HG03039 (cell line): ENCODE measurements at regions not wholly inside any gene's neighbourhood (a gene's known extent, or its start where the extent isn't known, plus 50 kb on each side); places are given as distances from the start of the nearest gene placed in this dataset.

Experiments used
- ATAC-seq: cut with Tn5 transposase; IDR thresholded peaks from one replicate; pipeline ENCODE4 v1.9.1; 2021; ENCODE audit warnings: mild to moderate bottlenecking, moderate library complexity; ENCODE audit not compliant: unreplicated experiment

DNA sequence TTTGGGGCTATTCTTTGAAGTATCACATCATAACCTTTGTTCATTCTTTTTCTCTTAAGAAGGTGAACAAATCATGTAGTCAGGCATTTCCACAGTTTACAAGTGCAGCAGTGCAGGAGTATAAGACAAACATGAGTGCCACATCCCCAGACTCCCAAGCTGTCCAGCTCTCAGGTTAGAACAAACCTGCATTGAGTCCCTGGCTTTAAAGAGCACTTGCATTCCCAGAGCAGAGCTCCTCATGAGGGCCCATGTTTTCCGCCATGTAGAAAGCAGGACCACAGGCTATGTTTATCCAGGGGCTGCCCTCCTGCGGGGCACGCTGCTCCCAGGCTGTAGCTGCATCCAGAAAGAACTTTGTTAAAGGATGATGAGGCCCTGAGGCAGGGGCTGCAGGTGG is 267.7 kb downstream of the TLE3 start:
- no peak for ATAC-seq

DNA sequence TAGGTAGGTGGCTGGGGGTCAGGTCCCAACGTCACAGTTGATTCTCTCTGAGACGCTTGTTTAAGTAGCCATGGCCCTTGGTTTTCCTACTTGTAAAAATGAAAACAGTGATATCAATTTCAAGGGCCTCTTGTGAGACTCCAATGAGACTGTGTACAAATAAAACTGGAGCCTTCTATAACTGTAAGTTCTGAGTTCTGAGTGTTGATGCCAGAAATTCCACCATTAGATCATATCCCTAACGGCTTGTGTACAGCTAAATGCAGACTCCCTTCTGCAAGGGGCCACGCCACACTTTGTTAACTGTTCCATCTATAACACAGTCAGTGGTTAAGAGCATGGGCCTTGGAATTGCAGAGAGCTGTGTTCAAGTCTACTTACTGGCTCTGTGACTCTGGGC is 267.3 kb downstream of the TLE3 start:
- ATAC-seq = no peak

DNA sequence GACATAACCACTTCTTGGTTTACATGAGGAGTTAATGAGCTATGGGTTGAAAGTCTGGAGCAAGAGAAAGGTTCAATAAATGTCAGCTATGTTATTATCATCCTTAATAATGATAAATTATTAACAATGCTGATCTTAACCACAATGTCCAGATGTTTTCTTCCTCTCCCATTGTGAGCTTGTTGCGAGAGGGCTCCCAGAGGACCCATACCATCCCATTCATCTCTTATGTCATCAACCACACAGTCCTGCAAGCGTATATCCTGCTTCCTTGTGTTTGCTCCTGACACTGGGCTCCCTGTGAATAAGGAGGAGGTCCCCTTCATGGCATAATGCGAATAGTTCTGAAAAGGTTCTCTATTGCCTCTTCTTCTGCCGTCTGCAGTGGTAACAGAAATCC is 266.8 kb downstream of the TLE3 start:
- no peak for ATAC-seq

DNA sequence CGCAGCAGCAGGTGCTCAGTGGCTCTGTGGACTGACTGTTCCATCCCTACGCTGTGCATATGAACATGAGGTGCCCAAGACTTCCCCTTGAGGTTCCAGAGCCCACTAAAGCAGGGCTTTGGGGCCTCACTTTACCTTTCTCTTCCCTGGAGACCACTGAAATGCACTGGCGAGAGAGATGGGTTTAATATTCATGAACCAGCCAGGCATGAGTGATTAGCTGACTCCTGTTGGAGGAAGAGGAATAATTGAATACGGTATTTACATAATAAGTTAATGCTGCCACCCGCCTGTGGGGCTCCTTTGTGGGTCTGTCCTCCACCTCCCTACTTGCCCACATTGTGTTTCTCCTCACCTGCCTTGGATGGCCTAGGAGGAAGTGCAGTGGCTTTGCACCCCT is 263.4 kb downstream of the TLE3 start:
- ATAC-seq = no peak

DNA sequence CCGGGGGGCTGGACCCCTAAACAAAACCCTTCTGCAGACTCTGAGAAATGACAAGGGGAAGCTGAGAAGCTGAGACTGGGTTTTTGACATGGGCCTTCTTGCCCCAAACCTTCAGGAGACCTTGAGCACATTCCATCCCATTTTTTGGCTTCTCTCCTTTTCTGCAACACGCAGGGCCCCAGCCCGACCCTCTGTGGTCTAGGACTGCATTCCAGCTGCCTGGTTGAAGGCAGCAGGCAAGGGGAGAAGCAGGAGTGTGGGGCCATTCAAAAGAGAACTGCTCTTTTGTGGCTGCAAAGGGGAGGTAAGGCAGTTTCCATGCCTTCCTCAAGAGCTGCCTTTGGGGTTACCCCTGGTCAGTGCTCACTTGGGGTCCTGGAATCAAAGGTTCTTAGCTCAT is 263.0 kb downstream of the TLE3 start:
- ATAC-seq = no peak

DNA sequence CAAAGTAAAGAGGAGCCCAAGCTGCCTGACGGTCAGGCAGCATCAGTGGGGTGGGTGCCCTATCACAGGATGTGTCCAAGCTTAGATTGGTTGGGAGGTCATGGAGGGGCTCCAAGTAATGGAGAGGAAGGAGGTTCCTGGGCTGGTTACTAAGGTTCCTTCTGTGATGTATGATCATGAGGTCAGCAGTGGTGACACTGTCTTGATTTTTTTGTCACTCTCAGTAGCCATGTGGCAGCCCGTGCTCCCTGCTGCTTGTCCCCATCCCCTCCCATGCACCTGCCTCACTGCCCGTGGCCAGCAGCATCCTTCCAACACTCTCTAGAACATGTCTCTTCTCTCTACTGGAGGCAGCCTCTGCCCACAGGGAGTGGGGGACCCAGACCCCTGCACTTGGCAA is 261.7 kb downstream of the TLE3 start:
- no peak for ATAC-seq

DNA sequence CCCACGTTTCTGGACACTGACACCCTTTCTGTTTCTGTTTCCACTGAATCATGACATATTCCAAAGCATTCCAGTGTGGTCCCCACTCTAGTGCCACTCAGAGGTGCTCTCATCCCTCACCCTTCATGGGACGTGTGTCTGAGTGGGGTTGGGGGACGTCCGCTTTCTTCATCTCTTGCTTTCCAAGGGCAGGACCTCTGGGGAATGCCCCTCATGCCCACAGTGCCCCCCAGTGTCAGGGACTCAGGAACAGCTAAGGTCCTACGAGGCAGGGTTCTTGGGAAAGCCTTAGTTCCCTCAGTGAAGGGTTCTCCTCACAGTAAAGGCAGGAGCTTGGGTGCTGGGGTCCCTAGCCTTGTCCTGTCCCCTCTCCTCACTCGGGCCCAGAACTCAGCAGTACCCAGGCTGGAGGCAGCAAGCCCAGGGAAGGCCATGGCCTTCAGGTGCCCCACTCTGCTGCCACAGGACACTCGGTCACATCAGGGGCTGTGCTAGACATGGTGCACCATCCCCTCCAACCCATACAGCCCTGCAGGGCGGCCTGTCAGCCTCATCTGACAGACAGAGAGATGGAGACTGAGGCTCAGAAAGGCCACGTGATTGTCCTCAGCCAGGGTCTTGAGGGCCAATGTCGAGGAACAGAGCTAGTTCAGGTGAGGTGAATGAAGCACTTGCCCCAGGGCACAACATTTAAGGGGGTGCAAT is 261.0 kb downstream of the TLE3 start:
- no peak for ATAC-seq

DNA sequence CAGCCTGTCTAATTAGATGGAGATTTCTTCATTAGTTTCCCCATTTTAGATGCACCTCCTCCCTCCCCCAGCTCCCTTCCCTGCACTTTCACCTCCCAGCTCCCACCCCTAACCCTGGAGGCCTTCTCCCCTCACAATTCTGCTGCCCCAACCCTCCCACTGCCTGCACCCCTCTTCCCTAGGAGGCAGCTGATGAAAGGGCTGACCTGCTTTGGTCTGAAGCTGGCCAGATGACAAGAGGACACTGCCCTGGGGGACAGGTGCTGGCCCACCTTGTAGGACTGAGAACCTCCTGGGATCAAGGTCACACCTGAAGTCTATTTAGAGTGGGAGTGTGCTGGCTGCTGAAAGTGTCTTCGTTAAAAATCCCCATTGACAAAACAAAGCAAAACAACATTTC is 259.4 kb downstream of the TLE3 start:
- no peak for ATAC-seq

DNA sequence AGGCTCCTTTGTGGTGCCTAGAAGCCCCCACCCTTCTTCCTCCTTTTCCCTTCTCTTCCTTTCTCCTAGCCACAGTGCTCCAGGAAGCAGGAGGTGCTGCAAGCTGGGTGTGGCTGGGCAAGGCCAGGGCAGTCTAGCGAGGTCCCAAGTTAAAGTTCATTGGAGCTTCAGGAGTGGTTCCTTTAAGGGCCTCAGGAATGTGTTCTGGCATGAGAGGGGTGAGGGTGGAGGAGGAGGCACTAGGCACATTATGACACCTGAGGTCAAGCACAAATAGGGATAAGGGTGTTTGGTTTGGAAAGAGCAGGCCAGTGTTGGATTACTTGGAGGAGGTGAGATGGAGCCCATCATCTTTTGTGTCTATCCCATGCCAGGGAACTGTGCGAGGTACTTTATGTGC is 258.7 kb downstream of the TLE3 start:
- no peak for ATAC-seq

DNA sequence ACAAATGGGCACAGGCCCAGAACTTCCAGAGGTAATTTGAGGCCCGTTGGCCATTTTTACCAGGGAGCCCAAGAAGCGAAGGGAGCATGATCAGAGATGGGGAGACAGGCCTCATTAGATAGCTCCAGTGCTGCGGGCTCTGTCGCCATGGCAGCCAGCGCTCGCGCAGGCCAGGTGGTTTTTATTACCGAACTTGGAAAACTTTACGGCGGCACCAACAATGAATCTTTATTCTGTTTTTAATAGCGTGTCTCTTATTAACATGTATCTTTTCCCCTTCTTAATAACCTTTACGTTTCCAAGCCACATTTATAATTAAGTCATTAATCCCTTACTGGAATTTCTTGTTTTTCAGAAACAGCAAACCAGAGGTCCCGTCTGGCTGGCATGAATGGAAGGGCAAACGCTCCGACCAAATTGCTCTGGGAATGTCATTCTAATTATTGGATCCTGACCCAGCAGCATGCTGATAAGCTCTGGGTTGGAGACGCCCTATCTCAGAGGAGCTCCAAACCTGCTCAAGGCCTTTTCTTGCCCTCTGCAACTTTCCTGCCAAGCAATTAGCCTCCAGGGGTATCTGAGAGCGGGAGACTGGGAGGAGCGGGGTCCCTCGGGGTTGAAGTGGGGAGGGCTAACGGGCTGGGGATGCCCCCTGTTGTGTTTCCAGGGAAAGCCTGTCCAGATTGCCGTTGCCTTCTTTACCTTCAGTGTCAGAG is 256.4 kb downstream of the TLE3 start:
- ATAC-seq = no peak

DNA sequence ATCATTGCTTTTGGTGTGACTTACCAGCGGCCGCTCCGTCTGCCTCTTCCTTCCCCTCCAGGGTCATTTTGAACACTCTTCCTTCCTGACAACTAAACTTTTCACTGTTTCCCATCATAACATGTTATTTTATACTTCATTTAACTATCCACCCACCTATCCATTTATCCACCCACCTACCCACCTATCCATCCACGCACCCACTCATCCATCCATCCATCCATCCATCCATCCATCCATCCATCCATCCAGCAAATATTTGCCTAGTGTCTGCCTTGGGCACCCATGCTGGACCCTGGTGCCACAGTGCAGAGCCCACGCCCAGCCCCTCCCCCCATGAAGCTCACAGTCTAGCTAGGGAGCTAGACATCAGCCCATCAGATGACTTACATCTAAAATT is 254.9 kb downstream of the TLE3 start:
- ATAC-seq = no peak

DNA sequence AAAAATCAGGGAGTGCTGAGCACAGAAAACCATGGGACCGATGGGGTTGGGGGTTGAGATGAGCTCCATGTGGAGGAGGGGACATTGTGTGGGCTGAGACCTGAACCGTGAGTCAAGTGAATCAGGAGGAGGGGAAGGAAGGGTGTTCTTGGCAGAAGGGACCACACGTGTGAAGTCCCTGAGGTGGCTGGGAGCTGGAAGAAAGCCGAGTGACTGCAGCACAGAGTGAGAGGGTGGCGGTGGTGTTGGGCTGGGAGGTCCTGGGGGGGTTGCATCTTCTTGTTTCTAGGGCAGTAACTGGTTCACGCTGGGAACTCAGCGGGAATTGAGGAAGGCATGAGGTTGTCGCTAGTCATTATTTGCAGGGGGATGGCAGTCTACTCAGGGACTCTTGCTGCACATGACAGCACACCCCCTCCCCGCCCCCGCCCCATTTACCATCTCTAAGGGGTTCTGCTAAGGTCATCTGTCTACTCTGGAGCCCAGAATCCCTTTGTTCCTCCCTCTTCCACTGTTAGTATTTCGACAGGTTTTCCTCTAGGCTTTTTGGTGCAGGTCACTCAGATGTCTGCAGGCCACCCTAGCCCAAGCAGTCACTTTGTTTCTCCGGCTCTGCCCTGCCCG is 254.3 kb downstream of the TLE3 start:
- no peak for ATAC-seq

DNA sequence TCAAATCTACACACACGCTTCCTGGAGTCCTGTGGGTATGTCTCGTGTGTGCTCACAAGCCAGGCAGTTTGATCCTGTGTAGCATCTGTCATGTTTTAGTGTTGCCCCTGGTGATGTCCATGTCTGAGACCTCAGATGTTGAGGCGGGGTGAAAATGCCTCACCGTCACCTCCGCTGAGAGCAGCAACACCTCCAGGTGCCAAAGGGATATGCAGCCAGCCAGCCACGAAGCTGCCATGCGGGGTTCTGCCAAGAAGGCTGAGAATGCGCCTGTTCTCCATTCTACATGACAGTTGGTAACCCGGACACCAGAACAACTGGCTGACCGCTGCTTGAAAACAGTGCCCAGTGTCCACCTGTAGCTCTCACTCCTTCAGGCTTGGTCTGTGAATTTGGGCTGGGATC is 253.8 kb downstream of the TLE3 start:
- ATAC-seq = no peak

DNA sequence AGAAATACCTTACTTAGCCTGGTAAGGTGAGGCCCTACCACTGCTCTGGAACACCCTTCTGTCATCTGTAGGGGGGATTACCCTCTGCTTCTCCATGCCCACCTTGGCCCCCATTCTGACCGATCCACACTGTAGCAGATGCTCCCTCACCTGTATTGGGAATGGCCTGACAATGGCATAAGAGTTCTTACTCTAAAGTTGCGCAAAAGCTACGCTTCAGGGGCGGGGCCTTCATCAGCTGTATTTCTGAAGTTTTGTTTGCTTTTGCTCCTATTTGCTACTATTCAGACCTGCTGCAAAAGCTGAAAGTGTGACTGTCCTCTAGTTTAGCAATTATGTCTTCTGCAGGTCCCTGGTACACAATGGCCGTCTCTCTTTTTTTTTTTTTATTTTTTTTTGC is 252.6 kb downstream of the TLE3 start:
- ATAC-seq = no peak

DNA sequence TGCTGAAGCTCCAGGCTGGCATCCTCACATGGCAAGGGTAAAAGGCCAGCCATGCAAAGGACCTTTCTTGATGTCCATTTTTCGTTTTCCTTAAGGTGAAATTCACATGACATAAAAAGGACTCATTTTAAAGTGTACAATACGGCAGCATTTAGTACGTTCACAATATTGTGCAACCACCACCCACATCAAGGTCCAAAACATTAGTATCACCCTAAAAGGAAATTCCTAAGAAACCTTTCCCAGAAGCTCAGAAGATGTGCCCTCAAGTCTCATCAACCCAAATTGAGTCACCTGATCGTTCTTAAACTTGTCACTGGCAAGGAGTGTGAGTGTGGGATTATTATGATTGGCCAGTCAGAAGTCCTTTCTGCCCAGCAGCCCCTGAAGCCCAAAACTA is 250.1 kb downstream of the TLE3 start:
- no peak for ATAC-seq

DNA sequence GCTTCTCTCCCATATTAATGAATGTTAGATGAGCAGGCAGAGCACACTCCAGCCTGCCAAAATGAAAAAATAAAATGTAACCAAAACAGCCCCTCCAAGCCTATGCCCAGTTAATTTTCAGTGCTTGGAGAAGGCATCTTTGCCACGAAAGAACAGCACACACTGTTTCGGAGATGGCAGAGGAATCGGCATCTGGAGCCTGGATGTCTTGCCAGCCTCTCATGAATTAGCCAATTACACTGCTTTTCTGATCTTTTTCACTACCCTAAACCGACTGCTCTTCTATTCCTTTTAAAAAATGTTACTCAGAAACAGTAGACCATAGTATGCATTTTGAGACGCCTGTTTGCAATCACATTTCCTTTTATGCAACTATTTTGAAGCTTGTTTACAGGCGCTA is 249.6 kb downstream of the TLE3 start:
- no peak for ATAC-seq

DNA sequence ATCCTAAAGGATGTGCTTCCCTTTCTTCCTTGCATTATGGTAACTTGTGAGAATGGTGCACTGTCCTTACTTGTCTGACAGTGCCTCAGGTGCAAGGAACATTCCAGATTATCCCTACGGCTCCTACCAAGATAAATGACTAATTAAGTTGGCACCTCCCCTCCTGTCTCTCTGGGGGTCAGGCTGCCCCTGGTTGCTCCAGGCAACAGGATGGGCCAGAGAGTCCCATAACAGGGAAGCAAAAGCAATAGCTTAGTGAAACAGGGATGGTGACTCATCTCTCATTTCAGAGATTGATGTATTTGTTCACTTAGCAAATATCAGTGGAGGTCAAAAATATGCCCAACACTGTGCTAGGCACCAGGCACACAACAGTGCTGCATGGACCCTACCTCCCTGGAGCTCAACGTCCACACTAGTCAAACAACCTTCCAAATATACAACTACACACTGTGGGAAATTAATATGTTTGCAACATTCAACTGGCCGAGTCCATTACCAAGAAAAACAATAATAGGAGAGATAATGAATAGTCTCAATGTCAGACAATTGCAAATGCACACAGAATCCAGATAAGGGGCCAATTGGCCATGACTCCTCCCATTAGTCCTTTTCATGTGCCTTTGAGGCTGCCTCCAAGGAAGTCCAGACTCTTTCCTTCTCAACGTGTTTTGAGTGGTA is 249.0 kb downstream of the TLE3 start:
- no peak for ATAC-seq

DNA sequence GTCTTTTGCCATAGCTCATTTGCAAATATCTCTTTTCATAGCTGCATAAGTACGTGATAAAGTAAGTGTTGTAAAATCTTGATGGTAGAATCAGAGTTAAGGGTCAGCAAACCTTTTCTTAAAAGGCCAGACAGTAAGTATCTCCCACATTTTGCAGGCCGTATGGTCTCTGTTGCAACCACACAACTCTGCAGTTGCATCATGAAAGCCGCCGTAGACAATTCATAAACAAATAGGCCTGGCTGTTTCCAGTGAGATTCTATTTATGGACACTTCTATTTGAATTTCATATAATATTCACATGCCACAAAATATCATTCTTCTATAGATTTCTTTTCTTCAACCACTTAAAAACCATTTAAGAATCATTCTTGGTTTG is 248.5 kb downstream of the TLE3 start:
- ATAC-seq = no peak

DNA sequence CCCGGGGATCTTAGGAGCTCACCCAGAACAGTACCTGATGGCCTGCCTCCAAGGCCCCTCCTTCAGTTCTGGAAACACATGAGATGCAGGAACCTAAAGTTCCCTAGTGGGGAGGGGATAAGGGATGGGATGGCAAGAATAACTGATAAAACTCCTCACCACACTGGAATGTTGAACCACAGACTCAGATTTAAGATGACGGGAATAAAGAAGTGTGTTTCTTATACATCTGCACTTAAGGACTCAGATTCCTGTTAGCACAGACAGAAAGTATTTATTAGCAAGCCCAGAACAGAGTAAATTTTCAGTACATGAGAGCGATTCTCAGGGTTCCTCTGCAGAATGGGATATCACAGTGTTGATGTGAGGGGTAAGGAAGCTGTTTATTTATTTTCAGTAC is 245.2 kb downstream of the TLE3 start:
- no peak for ATAC-seq

DNA sequence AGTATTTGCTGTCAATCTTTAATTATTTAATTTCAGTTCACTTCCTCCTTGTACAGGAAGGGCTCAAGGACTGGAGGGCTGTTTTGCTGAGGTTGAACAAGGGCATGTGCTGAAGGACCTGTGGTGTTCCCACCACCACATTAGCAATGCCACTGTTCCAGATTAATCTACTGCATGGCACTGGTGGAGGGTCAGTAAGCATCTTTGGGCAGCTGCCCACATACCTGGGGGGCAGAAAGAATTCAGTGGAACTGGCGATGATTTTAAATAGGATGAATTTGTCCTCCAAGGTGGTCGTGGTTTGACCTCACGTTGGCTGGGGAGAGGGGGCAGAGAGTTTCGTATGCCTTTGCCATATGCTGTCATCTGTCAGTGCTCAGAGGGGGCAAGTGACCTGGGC is 244.8 kb downstream of the TLE3 start:
- no peak for ATAC-seq

DNA sequence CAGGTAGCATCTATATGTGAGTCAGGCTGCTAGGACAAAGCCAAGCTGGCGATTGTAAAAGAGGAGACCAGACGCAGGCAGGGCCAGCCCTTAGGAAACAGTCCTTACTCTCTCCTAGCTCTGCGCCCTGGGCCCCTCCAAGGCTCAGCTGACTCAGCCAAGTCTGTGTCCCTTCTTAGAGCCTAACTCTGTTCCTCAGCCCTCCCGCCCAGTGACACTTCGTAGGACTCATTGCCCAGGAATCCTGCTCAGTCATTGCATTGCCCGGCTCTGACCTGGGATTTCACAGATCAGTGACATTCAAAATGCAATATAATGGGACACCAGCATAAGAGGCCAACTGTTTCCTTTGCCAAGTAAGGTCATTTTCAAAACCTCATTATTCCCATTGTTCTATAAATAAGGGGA is 244.2 kb downstream of the TLE3 start:
- ATAC-seq = no peak

DNA sequence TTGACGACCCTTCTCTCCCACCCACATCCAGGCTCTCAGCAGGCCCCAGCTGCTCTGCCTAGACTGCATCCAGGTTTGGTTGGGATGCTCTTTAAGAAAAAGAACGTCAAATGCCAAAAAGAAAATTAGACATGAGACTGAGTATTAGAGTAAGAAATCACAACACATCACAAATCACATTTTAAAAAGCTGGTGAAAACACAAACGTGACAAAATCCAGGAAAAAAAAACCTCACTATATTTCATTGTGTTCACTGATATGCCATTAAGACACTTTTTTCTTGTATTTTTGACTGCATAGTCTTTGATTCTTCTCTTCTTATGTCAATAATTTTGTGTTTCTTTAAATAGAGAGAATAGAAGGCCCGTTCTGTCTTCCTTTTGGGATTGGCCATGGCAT is 243.7 kb downstream of the TLE3 start:
- ATAC-seq = no peak
